ENCODE measurements at regions not wholly inside any gene's neighbourhood (a gene's known extent, or its start where the extent isn't known, plus 50 kb on each side); places are given as distances from the start of the nearest gene placed in this dataset.

DNA sequence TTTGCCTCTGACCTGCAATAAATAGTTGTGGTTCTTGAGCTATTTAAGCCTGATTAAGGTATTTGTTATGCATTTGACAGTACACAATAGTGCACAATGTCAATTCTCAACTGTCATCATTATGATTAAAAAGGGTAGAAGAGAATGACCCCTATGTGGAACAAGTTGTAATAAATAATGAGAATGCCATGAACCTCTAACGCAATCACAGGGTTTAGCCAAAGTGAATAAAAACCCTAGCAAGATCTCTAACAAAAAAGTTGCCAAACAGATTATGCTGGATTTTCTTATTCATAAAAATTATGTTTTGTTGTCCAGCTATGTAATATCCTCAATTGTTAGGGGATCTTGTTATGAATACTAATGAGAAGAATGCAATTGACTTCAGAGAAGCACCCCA, 387.4 kb downstream of the GPAT3 start:
- DNase-seq: no peak
- 76 to 80% (median 78%) methylated on average over 1 of the region's 1 CpG for WGBS, 3 donors
- H3K4me1 ChIP-seq (ENCODE audit: insufficient read depth): no peaks in the 10 kb centered on the region
- H3K9me3 ChIP-seq: no peaks in the 10 kb centered on the region
- TF ChIP-seq, protein P1, sequence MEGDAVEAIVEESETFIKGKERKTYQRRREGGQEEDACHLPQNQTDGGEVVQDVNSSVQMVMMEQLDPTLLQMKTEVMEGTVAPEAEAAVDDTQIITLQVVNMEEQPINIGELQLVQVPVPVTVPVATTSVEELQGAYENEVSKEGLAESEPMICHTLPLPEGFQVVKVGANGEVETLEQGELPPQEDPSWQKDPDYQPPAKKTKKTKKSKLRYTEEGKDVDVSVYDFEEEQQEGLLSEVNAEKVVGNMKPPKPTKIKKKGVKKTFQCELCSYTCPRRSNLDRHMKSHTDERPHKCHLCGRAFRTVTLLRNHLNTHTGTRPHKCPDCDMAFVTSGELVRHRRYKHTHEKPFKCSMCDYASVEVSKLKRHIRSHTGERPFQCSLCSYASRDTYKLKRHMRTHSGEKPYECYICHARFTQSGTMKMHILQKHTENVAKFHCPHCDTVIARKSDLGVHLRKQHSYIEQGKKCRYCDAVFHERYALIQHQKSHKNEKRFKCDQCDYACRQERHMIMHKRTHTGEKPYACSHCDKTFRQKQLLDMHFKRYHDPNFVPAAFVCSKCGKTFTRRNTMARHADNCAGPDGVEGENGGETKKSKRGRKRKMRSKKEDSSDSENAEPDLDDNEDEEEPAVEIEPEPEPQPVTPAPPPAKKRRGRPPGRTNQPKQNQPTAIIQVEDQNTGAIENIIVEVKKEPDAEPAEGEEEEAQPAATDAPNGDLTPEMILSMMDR (IDR thresholded peaks at IDR 0.05): no peak
- TF ChIP-seq EP300 (IDR thresholded peaks at IDR 0.05) (no peak), POLR2A (IDR thresholded peaks at IDR 0.05) (no peak)
- H3K27me3 ChIP-seq: no peaks in the 10 kb centered on the region
- no peak overlapping the region for H3K4me3 ChIP-seq
- intact Hi-C loops (cut with DNase I): no loop called here
- no peaks in the 10 kb centered on the region for H3K36me3 ChIP-seq
- H3K27ac ChIP-seq: no peak overlapping the region

DNA sequence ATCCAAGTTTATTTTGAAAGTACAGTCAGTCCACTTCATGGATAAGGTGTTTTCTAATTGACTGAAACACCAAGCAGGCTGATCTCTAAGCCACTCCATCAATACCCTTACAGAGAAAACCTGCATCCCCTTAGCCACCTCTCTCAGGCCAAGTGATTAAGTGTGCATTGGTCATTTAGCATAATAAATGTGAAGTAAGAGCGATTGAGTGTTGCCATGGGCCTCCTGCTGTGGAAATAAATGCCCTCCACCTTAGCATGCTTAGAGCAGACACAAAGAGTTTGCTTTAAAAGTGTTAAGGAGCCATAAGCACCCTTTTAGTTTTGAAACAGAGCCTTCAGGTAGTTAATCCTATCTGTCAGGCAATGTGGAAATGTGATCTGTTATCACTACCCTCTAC, 386.5 kb downstream of the GPAT3 start:
- H3K27ac ChIP-seq: no peak overlapping the region
- intact Hi-C loops (cut with DNase I): no loop called here
- no peaks in the 10 kb centered on the region for H3K4me1 ChIP-seq (ENCODE audit: insufficient read depth)
- no peaks in the 10 kb centered on the region for H3K9me3 ChIP-seq
- no peaks in the 10 kb centered on the region for H3K36me3 ChIP-seq
- TF ChIP-seq, protein P1 (IDR thresholded peaks at IDR 0.05): no peak
- no peak for TF ChIP-seq EP300 (IDR thresholded peaks at IDR 0.05)
- TF ChIP-seq POLR2A (IDR thresholded peaks at IDR 0.05): no peak
- H3K27me3 ChIP-seq: no peaks in the 10 kb centered on the region
- DNase-seq: no peak
- no peak overlapping the region for H3K4me3 ChIP-seq
- 37 to 61% (median 51%) methylated on average over 1 of the region's 1 CpG for WGBS, 3 donors

DNA sequence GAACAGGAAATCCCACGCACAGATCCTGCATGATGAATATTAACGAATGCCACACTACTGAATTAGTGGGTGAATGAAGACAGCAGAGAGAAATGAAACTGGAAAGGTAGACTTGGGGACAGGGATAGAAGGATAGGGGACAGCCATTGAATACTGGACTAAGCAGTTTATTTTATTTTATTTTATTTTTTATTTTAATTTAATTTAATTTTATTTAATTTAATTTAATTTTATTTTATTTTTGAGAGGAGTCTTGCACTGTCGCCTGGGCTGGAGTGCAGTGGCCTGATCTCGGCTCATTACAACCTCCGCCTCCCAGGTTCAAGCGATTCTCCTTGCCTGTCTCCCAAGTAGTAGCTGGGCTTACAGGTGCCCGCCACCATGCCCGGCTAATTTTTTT, 385.2 kb downstream of the GPAT3 start:
- no peaks in the 10 kb centered on the region for H3K4me1 ChIP-seq (ENCODE audit: insufficient read depth)
- intact Hi-C loops (cut with DNase I): no loop called here
- H3K4me3 ChIP-seq: no peak overlapping the region
- no peaks in the 10 kb centered on the region for H3K9me3 ChIP-seq
- H3K27ac ChIP-seq: no peak overlapping the region
- 93 to 95% (median 93%) methylated on average over 8 of the region's 8 CpGs for WGBS, 3 donors
- DNase-seq: no peak
- H3K27me3 ChIP-seq: no peaks in the 10 kb centered on the region
- TF ChIP-seq EP300 (IDR thresholded peaks at IDR 0.05): no peak
- no peak for TF ChIP-seq POLR2A (IDR thresholded peaks at IDR 0.05)
- TF ChIP-seq, protein P1 (IDR thresholded peaks at IDR 0.05): no peak
- H3K36me3 ChIP-seq: no peaks in the 10 kb centered on the region

DNA sequence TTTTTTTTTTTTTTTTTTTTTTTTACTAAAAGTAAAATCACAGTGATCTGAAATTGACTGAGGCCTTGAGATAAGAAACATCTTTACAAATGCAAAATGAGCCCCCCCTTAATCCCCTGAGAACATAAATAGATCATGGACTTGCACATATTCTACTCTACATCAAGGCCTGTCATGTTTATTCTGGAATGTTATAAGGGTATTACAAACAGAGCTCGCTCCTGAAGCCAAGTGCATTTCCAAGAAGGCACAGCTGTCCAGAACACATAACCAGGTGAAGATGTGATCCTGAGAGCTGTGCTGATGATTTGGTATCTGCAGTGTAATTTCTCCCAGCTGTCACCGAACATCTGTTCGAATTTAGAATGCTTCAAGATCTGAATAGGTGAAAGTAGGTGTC, 384.5 kb downstream of the GPAT3 start:
- DNase-seq: no peak
- H3K27me3 ChIP-seq: no peaks in the 10 kb centered on the region
- TF ChIP-seq POLR2A (IDR thresholded peaks at IDR 0.05): no peak
- no peak for TF ChIP-seq EP300 (IDR thresholded peaks at IDR 0.05)
- TF ChIP-seq, protein P1 (IDR thresholded peaks at IDR 0.05): no peak
- no peak overlapping the region for H3K4me3 ChIP-seq
- no peak overlapping the region for H3K27ac ChIP-seq
- H3K4me1 ChIP-seq (ENCODE audit: insufficient read depth): no peaks in the 10 kb centered on the region
- intact Hi-C loops (cut with DNase I): no loop called here
- H3K9me3 ChIP-seq: no peaks in the 10 kb centered on the region
- no peaks in the 10 kb centered on the region for H3K36me3 ChIP-seq
- 69 to 84% (median 70%) methylated on average over 3 of the region's 3 CpGs for WGBS, 3 donors

DNA sequence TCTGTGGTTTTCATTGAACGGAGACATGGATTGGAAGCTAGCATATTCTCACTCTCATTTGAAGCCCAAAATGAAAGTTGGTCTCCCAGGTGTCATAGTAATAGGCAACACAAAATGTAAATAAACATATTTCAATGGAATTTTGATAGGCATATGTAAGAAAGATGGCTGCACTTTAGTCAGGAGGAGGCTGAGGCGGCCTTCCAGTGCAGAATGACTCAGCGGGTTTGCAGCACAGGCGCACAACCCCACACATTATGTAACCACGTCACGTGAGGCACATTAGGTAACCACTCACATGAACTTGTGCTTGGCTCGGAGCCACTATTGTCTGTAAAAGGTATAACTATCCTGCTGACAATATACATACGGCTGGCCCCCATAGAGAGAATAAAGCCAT, 381.7 kb downstream of the GPAT3 start:
- intact Hi-C loops (cut with DNase I): no loop called here
- Histone ChIP-seq H3K36me3 (no peaks in the 10 kb centered on the region), H3K4me1 (ENCODE audit: insufficient read depth) (no peaks in the 10 kb centered on the region), H3K4me3 (no peak overlapping the region), H3K9me3 (no peaks in the 10 kb centered on the region), H3K27me3 (no peaks in the 10 kb centered on the region), H3K27ac (no peak overlapping the region)
- TF ChIP-seq EP300 (IDR thresholded peaks at IDR 0.05) (no peak), POLR2A (IDR thresholded peaks at IDR 0.05) (no peak)
- TF ChIP-seq, protein P1 (IDR thresholded peaks at IDR 0.05): no peak
- WGBS, 3 donors: 77 to 95% (median 83%) methylated on average over 8 of the region's 8 CpGs
- no peak for DNase-seq
